ENCODE measurements at regions not wholly inside any gene's neighbourhood (a gene's known extent, or its start where the extent isn't known, plus 50 kb on each side); places are given as distances from the start of the nearest gene placed in this dataset.

DNA sequence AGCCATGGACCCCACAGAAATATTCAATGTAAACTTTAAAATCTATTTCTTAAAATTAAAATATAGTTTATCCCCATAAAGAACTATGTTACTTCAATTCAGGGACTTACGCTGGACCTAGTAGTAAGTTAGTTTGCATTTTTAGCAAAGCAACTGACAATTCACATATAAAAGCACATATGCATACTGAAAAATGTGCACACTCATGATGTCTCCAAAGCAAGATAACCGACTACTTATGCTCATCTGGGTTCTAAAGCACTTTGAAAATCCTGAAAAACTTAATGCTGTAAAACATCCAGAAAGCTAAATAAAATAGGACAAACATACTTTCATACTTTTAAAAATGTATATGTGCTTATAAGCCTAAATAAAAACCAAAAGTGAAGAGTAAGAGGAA lies 264.4 kb upstream of the GAS1 start:
- Histone ChIP-seq H3K4me2 (ENCODE audit: low read length) (no peak overlapping the region), H3K36me3 (ENCODE audit: control insufficient read depth, insufficient read depth, low read length) (no peaks in the 10 kb centered on the region), H3K4me3 (ENCODE audit: low read depth, low read length) (no peak overlapping the region), H3K9me3 (ENCODE audit: control insufficient read depth, low read length) (no peaks in the 10 kb centered on the region), H3K9ac (no peak overlapping the region), H3K79me2 (no peaks in the 10 kb centered on the region), H3K27me3 (ENCODE audit: control insufficient read depth, insufficient read depth, low read length) (no peaks in the 10 kb centered on the region), H3K4me1 (no peaks in the 10 kb centered on the region), H3K27ac (no peak overlapping the region), H2AFZ (no peak overlapping the region)
- TF ChIP-seq, protein P1, sequence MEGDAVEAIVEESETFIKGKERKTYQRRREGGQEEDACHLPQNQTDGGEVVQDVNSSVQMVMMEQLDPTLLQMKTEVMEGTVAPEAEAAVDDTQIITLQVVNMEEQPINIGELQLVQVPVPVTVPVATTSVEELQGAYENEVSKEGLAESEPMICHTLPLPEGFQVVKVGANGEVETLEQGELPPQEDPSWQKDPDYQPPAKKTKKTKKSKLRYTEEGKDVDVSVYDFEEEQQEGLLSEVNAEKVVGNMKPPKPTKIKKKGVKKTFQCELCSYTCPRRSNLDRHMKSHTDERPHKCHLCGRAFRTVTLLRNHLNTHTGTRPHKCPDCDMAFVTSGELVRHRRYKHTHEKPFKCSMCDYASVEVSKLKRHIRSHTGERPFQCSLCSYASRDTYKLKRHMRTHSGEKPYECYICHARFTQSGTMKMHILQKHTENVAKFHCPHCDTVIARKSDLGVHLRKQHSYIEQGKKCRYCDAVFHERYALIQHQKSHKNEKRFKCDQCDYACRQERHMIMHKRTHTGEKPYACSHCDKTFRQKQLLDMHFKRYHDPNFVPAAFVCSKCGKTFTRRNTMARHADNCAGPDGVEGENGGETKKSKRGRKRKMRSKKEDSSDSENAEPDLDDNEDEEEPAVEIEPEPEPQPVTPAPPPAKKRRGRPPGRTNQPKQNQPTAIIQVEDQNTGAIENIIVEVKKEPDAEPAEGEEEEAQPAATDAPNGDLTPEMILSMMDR (IDR thresholded peaks at IDR 0.05) = no peak

DNA sequence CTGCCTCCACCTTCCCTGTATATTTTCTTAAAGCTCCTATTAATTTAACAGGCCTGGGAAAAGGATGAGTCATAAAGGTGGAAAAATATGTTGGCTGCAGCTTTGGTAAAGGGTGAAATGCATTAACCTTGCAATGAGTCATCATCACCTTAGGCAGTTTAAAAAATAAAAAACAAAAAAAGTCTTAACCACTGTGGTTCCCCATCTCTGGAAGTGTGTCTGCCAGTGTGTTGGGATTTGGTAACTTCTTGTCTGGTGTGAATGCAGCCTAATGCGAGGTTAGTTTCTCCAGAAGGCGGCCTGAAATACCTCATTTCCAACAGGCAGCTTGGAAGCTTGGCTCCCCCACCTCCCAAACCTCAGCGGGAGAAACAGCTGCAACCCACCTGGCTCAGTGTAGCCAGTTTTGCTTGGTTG lies 265.3 kb upstream of the GAS1 start:
- Histone ChIP-seq H3K79me2 (no peaks in the 10 kb centered on the region), H3K27me3 (ENCODE audit: control insufficient read depth, insufficient read depth, low read length) (no peaks in the 10 kb centered on the region), H2AFZ (no peak overlapping the region), H3K4me3 (ENCODE audit: low read depth, low read length) (no peak overlapping the region), H3K9ac (no peak overlapping the region), H3K4me1 (no peaks in the 10 kb centered on the region), H3K36me3 (ENCODE audit: control insufficient read depth, insufficient read depth, low read length) (no peaks in the 10 kb centered on the region), H3K4me2 (ENCODE audit: low read length) (no peak overlapping the region), H3K27ac (no peak overlapping the region), H3K9me3 (ENCODE audit: control insufficient read depth, low read length) (no peaks in the 10 kb centered on the region)
- TF ChIP-seq, protein P1 (IDR thresholded peaks at IDR 0.05) = no peak

DNA sequence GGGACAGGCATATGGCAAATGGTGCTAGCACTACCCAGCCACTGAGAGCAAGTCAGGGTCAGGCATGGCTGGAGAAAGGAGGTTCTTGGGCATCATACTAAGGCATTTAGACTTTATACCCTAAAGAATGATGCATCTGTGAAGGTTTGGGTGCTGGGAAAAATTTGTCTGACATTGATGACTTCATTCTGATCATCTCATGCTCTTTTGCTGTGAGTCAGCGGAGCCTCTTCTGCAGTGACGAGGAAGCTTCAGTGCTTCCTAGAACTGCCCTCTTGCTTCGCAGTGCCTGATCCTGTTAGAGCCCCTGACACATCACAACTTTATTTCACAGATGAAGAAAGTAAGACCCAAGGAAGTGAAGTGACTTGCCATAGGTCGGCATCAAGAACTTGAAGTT lies 266.6 kb upstream of the GAS1 start:
- Histone ChIP-seq H3K9ac (no peak overlapping the region), H3K4me2 (ENCODE audit: low read length) (no peak overlapping the region), H3K4me3 (ENCODE audit: low read depth, low read length) (no peak overlapping the region), H3K9me3 (ENCODE audit: control insufficient read depth, low read length) (no peaks in the 10 kb centered on the region), H2AFZ (no peak overlapping the region), H3K36me3 (ENCODE audit: control insufficient read depth, insufficient read depth, low read length) (no peaks in the 10 kb centered on the region), H3K27ac (no peak overlapping the region), H3K27me3 (ENCODE audit: control insufficient read depth, insufficient read depth, low read length) (no peaks in the 10 kb centered on the region), H3K79me2 (no peaks in the 10 kb centered on the region), H3K4me1 (no peaks in the 10 kb centered on the region)
- TF ChIP-seq, protein P1 (IDR thresholded peaks at IDR 0.05) = no peak

DNA sequence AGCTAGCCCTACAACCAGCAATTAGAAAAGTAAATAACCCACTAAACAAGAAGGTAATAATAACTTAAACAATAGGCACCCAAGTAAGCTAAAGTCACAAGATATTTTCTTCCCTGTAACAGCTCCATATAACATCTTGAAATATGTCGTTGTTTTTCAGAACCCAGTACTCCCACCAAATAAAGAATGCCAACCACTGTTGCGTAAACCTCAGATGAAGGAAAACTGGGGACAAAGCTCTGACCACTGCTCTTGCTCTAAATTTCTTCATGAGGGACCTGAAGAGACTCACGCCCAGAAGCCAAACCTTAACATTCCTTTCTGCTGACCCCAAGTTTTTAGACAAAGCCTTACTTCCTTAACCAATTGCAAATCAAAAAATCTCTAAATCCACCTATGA lies 267.7 kb upstream of the GAS1 start:
- no peak overlapping the region for H3K9ac ChIP-seq
- H3K36me3 ChIP-seq (ENCODE audit: control insufficient read depth, insufficient read depth, low read length) = no peaks in the 10 kb centered on the region
- no peaks in the 10 kb centered on the region for H3K4me1 ChIP-seq
- no peaks in the 10 kb centered on the region for H3K79me2 ChIP-seq
- H2AFZ ChIP-seq = no peak overlapping the region
- no peak overlapping the region for H3K27ac ChIP-seq
- H3K4me2 ChIP-seq (ENCODE audit: low read length) = no peak overlapping the region
- TF ChIP-seq, protein P1 (IDR thresholded peaks at IDR 0.05) = no peak
- no peak overlapping the region for H3K4me3 ChIP-seq (ENCODE audit: low read depth, low read length)
- H3K27me3 ChIP-seq (ENCODE audit: control insufficient read depth, insufficient read depth, low read length) = no peaks in the 10 kb centered on the region
- no peaks in the 10 kb centered on the region for H3K9me3 ChIP-seq (ENCODE audit: control insufficient read depth, low read length)

DNA sequence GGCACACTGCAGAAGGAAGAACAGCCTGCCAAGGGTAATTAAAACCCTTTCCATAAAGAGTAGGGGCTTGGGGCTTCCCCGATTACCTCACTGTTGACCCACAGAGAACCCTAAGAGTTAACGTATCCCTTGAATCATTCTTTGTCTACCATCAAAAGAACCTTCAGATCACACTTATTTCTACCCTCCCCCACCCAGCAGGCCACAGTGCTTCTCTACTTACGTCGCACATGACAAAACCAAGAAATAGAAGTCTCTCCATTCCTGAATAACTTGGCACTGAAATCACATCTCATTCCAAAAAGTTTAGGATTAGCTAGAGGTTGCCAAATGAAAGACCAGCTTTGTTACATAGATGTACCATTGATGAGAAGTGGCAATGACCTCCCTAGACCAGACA lies 268.7 kb upstream of the GAS1 start:
- no peaks in the 10 kb centered on the region for H3K79me2 ChIP-seq
- no peak overlapping the region for H3K4me2 ChIP-seq (ENCODE audit: low read length)
- H3K9ac ChIP-seq = no peak overlapping the region
- H3K9me3 ChIP-seq (ENCODE audit: control insufficient read depth, low read length) = no peaks in the 10 kb centered on the region
- no peaks in the 10 kb centered on the region for H3K27me3 ChIP-seq (ENCODE audit: control insufficient read depth, insufficient read depth, low read length)
- no peaks in the 10 kb centered on the region for H3K4me1 ChIP-seq
- no peak overlapping the region for H3K4me3 ChIP-seq (ENCODE audit: low read depth, low read length)
- no peak overlapping the region for H2AFZ ChIP-seq
- H3K27ac ChIP-seq = no peak overlapping the region
- TF ChIP-seq, protein P1 (IDR thresholded peaks at IDR 0.05) = no peak
- H3K36me3 ChIP-seq (ENCODE audit: control insufficient read depth, insufficient read depth, low read length) = no peaks in the 10 kb centered on the region
